Suprapubic skin (tissue), 4 donors: ENCODE measurements at regions not wholly inside any gene's neighbourhood (a gene's known extent, or its start where the extent isn't known, plus 50 kb on each side); places are given as distances from the start of the nearest gene placed in this dataset.

ENCODE experiments used
- DNase-seq, 2 donors: peaks; one replicate each; pipeline ENCODE4 v3.0.0-alpha.2; 2019; ENCODE audit warnings: low spot score in 2 of 2
- H3K27ac ChIP-seq: fragments of 200-600 bp; sonication (generic); one replicate; pipeline ENCODE4 v1.5.1; 2019
- H3K27me3 ChIP-seq: fragments of 200-600 bp; sonication (generic); one replicate; pipeline ENCODE4 v1.5.1; 2019
- H3K36me3 ChIP-seq: fragments of 200-600 bp; sonication (generic); one replicate; pipeline ENCODE4 v1.5.1; 2019
- H3K4me1 ChIP-seq: fragments of 200-600 bp; sonication (generic); one replicate; pipeline ENCODE4 v1.5.1; 2019
- H3K4me3 ChIP-seq: fragments of 200-600 bp; sonication (generic); one replicate; pipeline ENCODE4 v1.5.1; 2019; ENCODE audit warnings: mild to moderate bottlenecking
- H3K9me3 ChIP-seq: fragments of 200-600 bp; sonication (generic); one replicate; pipeline ENCODE4 v1.5.1; 2019
- CTCF ChIP-seq, 2 donors: fragments of 200-600 bp in 1 of 2; fragments of 450-650 bp in 1 of 2; sonication (generic) in 1 of 2; IDR thresholded peaks; one replicate each; pipeline ENCODE4 v1.5.1; 2016 to 2019; ENCODE audit warnings: antibody characterized with exemption in 2 of 2, mild to moderate bottlenecking in 1 of 2, moderate library complexity in 1 of 2
- EP300 ChIP-seq: sonication (generic); formaldehyde crosslinking; IDR thresholded peaks from one replicate; pipeline ENCODE4 v1.6.1; 2017; ENCODE audit warnings: antibody characterized with exemption
- POLR2A ChIP-seq, 2 donors: fragments of 450-650 bp; IDR thresholded peaks; one replicate each; pipeline ENCODE4 v1.6.1; 2017; ENCODE audit warnings: antibody characterized with exemption in 2 of 2, mild to moderate bottlenecking in 2 of 2, moderate library complexity in 2 of 2
- POLR2AphosphoS5 ChIP-seq, 3 donors: sonication (generic); formaldehyde crosslinking; IDR thresholded peaks; one replicate each; pipeline ENCODE4 v1.6.1; 2017; ENCODE audit warnings: antibody characterized with exemption in 3 of 3
- WGBS: methylation state at CpG from one replicate; pipeline ENCODE4 v1.1.5; 2018; 5-methylcytosine and 5-hydroxymethylcytosine counted together

GRCh38 chr16:87200637-87201036 lies 116.6 kb downstream of the C16orf95 start:
- TF ChIP-seq POLR2A (IDR thresholded peaks at IDR 0.05) (no peak), POLR2AphosphoS5 (IDR thresholded peaks at IDR 0.05) (no peak), CTCF (IDR thresholded peaks at IDR 0.05) (no peak), EP300 (no peak)
- Histone ChIP-seq H3K4me3 (no peak overlapping the region), H3K36me3 (no peaks in the 10 kb centered on the region), H3K27ac (no peak overlapping the region), H3K4me1 (no peaks in the 10 kb centered on the region), H3K27me3 (peaks cover 8% of the 10 kb centered on the region), H3K9me3 (no peaks in the 10 kb centered on the region)
- WGBS, result 56% methylated on average over 3 of the region's 3 CpGs
- DNase-seq, result no peak

- H3K36me3 ChIP-seq, result no peaks in the 10 kb centered on the region
- H3K9me3 ChIP-seq, result no peaks in the 10 kb centered on the region
- H3K4me1 ChIP-seq, result no peaks in the 10 kb centered on the region
- no peak overlapping the region for H3K4me3 ChIP-seq
- TF ChIP-seq CTCF (IDR thresholded peaks at IDR 0.05) (no peak), POLR2A (IDR thresholded peaks at IDR 0.05) (no peak), EP300 (no peak), POLR2AphosphoS5 (IDR thresholded peaks at IDR 0.05) (no peak)
- DNase-seq, result no peak
- WGBS, result 62% methylated on average over 5 of the region's 5 CpGs
- peaks cover 8% of the 10 kb centered on the region for H3K27me3 ChIP-seq
- H3K27ac ChIP-seq, result no peak overlapping the region
These were observed 116.1 kb downstream of the C16orf95 start for GRCh38 chr16:87201052-87201451.

GRCh38 chr16:87201790-87202189 lies 115.4 kb downstream of the C16orf95 start:
- 90% methylated on average over 2 of the region's 2 CpGs for WGBS
- peaks cover under 1% of the 10 kb centered on the region for H3K4me1 ChIP-seq
- no peak for DNase-seq
- TF ChIP-seq EP300 (no peak), POLR2AphosphoS5 (IDR thresholded peaks at IDR 0.05) (no peak), POLR2A (IDR thresholded peaks at IDR 0.05) (no peak), CTCF (IDR thresholded peaks at IDR 0.05) (no peak)
- H3K27me3 ChIP-seq, result peaks cover 8% of the 10 kb centered on the region
- no peaks in the 10 kb centered on the region for H3K36me3 ChIP-seq
- no peak overlapping the region for H3K27ac ChIP-seq
- H3K4me3 ChIP-seq, result no peak overlapping the region
- no peaks in the 10 kb centered on the region for H3K9me3 ChIP-seq

- Histone ChIP-seq H3K36me3 (no peaks in the 10 kb centered on the region), H3K9me3 (no peaks in the 10 kb centered on the region), H3K4me1 (peaks cover 6% of the 10 kb centered on the region), H3K27me3 (peaks cover 7% of the 10 kb centered on the region), H3K4me3 (no peak overlapping the region), H3K27ac (no peak overlapping the region)
- DNase-seq, result no peak
- 77% methylated on average over 4 of the region's 4 CpGs for WGBS
- TF ChIP-seq EP300, result no peak
- TF ChIP-seq POLR2A (IDR thresholded peaks at IDR 0.05), result no peak
- TF ChIP-seq CTCF (IDR thresholded peaks at IDR 0.05), result no peak
- TF ChIP-seq POLR2AphosphoS5 (IDR thresholded peaks at IDR 0.05), result no peak
These were observed 114.8 kb downstream of the C16orf95 start for GRCh38 chr16:87202346-87202745.

GRCh38 chr16:87203060-87203656 lies 114.0 kb downstream of the C16orf95 start:
- no peak overlapping the region for H3K27ac ChIP-seq
- no peak for DNase-seq
- 7% methylated on average over 10 of the region's 11 CpGs for WGBS

More at GRCh38 chr16:87203060-87203656, 114.0 kb downstream of the C16orf95 start:
- Histone ChIP-seq H3K27me3 (peaks cover 4% of the 10 kb centered on the region), H3K36me3 (no peaks in the 10 kb centered on the region), H3K4me3 (no peak overlapping the region), H3K9me3 (no peaks in the 10 kb centered on the region), H3K4me1 (peaks cover 14% of the 10 kb centered on the region)
- TF ChIP-seq CTCF (IDR thresholded peaks at IDR 0.05), result peak; percentile 13 to 73
- no peak for TF ChIP-seq POLR2A (IDR thresholded peaks at IDR 0.05)
